GM19468 (cell line): ENCODE measurements at regions not wholly inside any gene's neighbourhood (a gene's known extent, or its start where the extent isn't known, plus 50 kb on each side); places are given as distances from the start of the nearest gene placed in this dataset.
"Not testable (repeated sequence)": the region's sequence is repeated elsewhere in the genome, so short reads cannot be mapped to it uniquely, and the experiment has no call there.

Experiments
- ATAC-seq: cut with Tn5 transposase; IDR thresholded peaks from one replicate; pipeline ENCODE4 v1.9.1; 2021; ENCODE audit warnings: mild to moderate bottlenecking, moderate library complexity, moderate number of reproducible peaks; ENCODE audit not compliant: unreplicated experiment; ENCODE audit errors: extremely low read depth

DNA sequence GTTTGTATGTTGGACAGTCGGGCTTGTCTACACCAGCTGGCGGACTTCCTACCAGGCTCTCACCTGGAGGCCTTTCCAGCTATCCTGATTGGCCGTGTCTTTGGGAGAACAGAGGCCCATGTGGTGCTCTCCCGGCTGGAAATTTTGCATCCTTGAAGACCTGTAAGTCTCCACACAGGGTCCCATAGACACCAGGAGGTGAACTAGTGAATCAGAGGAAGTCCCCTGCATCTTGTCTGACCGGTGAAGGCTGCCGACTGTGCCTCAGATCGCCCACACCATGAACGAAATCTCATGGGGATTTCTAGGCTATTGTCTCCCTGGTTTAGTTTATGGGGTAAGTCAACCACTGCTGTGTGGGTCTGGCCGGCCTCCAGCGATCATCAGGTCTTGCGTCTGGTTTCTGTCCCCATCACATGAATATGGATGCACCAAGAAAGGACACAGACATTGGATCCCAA lies 108.4 kb upstream of the LYZL2 start:
- ATAC-seq: no peak

DNA sequence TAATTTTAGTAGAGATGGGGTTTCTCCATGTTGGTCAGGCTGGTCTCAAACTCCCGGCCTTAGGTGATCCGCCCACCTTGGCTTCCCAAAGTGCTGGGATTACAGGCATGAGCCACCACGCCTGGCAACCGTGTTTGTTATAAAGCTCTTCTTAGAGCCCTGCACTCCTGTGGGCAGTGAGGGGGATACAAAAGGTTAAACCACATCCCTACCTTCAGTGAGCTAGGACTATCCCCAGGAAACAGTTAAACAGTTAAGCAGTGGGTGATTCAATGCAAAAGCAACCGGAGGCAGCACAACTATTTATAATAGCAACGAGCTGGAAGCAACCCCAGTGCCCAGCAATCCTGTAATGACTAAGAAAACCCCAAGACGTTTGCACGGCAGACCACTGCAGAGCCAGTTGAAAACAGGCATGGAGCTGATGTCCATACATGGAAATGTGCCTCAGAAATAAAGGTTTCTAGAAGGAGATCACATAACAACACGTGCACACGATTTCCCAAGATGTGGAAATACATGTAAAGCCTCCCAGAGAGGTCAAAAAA lies 107.2 kb upstream of the LYZL2 start:
- ATAC-seq: peak; percentile 57

DNA sequence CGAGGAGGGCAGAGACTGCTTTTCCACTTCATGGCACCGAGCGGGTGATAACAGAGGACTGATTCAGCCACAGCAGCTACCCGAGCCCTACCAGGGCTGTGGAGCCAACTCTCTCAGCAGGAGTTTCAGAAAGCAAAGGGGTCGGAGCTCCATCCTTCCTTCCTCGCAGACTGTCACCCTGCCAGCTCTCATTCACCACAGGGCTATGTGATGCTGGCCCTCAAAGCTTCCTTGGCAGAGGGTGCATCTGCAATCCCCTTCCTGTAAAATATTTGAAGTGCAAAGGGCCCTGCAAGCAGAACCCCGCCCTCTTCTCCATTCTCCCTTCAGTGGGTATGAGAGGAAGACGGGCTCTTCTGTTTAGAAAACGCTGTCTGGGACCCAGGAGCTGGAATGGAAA lies 105.3 kb upstream of the LYZL2 start:
- no peak for ATAC-seq

DNA sequence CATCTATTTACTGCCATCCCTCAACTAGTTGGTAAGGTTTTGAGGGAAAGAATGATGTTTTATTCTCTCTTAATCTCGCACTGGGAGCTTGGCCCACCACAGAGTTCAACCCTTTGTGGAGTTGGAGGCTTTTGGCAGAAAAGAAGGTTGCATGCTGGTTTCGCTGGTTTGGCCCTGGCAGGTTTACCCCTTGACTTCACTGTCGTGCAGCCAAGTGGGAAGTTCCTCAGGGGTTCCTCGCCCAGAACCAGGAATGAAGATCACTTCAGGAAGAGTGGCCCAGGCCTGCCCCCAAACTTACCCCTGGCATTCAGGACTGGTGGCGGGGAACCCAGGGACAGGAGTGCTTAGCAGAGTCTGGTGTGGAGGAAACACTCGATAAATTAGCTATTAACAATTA lies 103.1 kb upstream of the LYZL2 start:
- no peak for ATAC-seq

GRCh38 chr10:30731963-30732362 lies 102.4 kb upstream of the LYZL2 start:
- ATAC-seq: no peak

- no peak for ATAC-seq
Measured at GRCh38 chr10:30730306-30730705, 100.8 kb upstream of the LYZL2 start.

DNA sequence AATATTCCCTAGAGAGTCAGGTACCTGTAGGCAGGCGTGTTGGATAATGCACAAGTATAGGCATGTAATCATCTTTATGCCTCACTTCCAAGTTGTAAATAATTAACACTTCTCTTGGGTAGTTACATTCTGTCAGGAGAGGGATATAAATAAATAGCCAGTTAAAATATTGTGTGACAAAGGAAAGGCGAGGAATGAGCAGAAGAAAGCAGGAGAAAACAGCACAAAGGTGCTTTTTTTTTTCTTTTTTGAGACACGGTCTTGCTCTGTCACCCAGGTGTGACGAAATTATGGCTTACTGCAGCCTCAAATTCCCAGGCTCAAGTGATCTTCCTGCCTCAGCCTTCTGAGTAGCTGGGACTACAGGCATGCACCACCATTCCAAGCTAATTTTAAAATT lies 99.2 kb upstream of the LYZL2 start:
- no peak for ATAC-seq

GRCh38 chr10:30728127-30728526 lies 98.6 kb upstream of the LYZL2 start:
- no peak for ATAC-seq

GRCh38 chr10:30727524-30727923 lies 98.0 kb upstream of the LYZL2 start:
- no peak for ATAC-seq

GRCh38 chr10:30726783-30727414 lies 97.3 kb upstream of the LYZL2 start:
- ATAC-seq: not testable (repeated sequence)

DNA sequence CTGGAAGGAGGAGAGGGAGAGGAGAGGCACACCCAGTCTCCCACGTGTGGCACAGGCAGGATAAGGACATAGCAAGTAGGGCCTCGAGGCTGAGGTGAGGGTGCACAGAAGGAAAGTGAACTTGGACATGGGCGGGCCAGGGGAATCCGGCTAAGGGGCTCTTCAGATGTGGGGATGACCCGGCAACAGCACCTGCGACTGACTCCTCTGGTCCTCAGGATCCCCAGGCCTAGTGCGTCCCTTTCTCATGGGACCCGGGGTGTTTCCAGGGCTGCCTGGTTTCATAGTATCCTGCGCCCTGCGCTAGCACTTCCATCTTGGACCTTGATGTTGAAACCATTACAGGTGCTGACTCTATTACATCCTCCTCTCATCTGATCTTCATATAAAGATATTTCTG lies 96.1 kb upstream of the LYZL2 start:
- ATAC-seq: no peak

DNA sequence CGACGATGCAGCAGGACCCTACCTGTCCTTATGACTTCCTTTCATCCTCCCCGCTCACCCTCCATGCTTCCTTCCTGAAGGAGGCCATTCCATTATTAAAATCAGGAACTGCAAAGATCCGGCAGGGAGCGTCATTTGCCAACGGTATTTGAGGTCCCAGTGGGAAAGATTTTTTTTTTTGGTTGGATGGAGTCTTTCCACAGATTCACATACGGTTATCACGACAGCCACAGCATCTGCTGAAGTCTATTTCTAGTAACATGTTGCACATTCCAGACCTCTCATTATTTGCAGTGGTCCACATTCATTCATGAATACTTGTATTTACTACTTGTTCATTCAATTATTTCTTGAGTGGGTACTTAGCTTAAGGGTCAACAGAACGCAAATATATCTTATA lies 94.7 kb upstream of the LYZL2 start:
- no peak for ATAC-seq

- no peak for ATAC-seq
Measured at GRCh38 chr10:30722956-30723620, 93.5 kb upstream of the LYZL2 start.

- no peak for ATAC-seq
Measured at GRCh38 chr10:30719832-30720231, 90.3 kb upstream of the LYZL2 start.

DNA sequence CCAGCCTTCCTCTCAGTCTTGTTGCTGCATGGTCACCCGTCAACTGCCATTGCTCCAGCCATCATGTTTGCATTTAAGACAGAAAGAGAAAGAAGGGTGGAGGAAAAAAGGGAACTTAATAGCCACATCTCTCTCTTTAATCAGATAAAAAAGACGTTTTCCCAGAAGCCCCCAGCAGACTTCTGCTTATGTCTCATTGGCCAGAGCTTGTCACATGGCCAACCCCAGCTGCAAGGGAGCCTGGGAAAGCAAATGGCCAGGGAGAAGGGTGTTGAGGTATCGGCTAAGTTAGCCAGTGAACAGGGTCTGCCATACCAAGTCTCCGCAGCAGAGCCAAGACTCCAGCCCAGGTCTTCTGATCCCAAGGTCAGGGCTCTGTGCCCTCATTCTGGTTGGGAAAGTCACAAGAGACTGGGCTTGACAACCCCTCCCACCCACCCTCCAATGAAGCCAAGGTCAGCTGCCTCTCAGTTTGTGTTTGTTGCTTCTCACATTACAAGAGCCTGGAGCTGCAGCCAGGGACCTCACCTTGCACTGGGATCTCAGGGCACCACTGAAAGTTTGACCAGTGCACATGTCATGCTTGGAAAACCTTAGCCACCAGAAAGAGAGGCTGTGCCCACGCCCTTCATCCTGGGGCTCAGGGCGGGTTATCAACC lies 80.3 kb upstream of the LYZL2 start:
- ATAC-seq: no peak

DNA sequence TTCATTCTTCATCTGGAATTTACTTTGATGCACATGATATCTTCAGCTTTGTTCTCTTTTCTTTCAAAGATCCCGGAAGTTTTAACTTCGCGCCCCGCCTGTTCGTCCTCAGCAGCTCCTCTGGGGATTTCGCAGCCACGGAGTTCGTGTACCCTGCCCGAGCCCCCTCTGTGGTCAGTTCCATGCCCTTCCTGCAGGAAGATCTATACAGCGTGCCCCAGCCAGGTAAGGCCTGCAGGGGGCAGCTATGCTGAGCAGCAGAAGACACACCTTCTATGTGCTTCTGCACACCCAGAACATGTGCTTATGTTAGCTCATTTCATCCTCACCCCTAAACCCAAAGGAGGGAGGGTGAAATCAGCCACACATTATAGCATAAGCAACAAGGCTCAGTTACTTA lies 79.7 kb upstream of the LYZL2 start:
- no peak for ATAC-seq

DNA sequence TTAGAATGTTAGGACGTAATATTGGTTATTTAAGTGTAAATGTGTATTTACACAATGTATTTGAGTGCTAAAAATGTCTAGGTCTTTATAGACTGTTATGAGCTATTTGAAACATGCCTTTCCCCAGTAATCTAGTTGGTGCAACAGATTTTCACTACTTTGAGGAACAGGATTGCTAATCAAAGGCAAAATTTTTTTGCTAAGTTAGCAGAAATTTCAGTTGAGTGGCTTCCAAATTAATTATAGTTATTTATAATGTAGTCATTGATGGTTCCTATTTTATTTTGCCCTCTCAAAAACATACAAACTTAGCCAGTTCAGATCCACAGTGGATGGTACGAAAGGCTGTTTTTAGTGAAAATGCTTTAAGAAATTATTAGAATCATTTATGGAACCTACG lies 78.7 kb upstream of the LYZL2 start:
- no peak for ATAC-seq

DNA sequence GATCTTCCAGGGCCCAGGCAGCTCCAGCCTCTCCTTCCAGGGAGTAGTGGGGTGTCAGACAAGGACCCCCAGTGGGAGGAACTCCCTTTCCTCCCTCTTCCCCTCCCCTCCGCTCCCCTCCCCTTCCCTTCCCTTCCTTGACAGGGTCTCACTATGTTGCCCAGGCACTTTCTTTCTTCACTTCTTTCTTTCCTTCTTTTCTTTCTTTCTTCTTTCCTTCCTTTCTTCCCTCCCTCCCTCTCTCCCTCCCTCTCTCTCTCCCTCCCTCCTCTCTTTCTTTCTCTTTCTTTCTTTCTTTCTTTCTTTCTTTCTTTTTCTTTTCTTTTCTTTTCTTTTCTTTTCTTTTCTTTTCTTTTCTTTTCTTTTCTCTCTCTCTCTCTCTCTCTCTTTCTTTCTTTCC lies 76.6 kb upstream of the LYZL2 start:
- ATAC-seq: not testable (repeated sequence)

DNA sequence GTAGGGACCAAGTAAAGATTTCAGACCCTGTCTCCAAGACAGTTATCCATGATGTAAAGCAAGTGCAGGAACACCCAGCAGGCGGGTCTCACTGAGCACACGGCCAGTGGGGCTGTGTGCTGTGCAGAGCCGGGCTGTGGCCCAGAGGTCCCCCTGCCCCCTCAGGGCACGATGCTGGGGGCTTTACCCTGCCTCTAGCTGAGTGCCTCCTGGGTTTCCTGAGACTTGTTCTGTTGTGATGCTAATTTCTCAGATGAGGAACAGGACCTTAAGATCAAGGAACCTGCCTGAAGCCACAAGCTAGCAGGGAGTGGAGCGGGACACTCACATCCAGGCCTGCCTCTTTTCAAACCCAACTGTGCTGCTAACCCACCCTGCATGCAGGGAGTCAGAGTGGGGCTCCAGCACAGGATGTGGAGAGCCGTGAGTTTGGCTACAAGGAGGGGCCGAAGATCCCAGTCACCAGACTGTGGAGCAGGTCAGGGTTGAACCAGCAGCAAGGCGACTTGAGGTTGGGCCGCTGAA lies 76.1 kb upstream of the LYZL2 start:
- no peak for ATAC-seq

GRCh38 chr10:30705101-30705624 lies 75.6 kb upstream of the LYZL2 start:
- ATAC-seq: no peak

- not testable (repeated sequence) for ATAC-seq
Measured at GRCh38 chr10:30704601-30705100, 75.1 kb upstream of the LYZL2 start.
